ENCODE measurements at regions not wholly inside any gene's neighbourhood (a gene's known extent, or its start where the extent isn't known, plus 50 kb on each side); places are given as distances from the start of the nearest gene placed in this dataset.

DNA sequence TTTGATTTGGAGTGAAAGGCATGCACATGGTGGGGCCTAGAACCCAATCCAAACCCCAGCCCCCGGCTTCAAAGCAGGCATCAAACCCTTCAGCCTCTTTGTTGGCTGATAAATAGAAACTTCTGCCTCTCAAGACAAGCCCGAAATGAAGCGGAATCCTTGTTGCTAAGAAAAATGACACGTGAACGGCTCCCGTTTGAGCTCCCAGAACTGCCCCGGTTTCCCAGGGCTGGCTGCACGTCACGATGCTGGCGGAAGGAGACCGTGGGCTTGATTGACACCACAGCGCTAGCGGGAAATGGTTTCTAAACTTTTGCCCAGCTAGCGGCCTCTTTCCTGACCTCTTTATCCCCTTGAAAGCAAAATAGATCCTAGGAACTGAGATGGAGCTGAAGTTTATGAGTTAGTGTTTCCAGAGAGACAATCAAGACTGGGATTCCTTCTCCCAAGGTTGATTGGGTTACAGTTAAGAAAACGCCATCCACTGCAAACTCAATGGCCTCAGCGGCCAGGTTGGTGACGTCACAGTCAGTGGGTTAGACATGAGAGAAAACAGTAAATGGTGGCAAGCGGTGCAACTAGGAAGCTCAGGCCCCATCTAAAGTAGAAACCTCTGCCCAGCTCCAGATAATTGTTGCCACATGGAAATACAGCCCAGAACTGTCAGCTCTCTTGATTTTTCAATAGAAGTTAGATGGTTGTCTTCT is 117.0 kb downstream of the ANKRD60 start:
- DNase-seq (ENCODE audit: low read depth), result no peak

DNA sequence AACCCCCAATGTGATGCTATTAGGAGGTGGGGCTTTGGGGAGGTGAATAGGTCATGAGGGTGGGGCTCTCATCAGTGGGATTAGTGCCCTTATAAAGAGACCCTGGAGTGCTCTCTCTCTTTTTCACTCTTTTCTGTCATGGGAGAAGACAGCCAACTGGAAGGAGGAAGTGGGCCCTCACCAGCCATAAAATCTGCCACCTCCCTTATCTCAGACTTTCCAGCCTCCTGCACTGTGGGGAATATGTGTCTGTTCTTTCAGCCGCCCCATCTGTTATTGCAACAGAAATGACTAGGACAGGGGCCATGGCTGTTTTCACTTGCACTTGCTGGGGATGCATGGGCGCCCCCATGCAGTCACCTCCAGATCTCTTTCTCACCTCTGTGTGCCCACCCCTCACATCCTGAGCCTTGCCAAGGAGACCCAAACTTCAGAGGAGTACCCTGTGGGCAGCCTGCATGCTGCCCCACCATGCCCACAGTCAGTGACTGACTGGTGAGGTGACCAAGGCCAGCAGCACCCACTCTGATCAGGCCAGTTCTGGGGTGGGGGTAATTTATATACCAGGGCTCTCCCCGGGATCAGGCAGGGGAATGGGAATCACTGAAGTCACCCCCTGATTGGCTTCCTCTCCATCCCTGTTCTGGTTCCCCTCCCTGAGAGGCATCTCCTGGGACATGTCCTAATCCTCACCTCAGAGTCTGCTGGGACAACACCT is 118.4 kb downstream of the ANKRD60 start:
- no peak for DNase-seq (ENCODE audit: low read depth)

DNA sequence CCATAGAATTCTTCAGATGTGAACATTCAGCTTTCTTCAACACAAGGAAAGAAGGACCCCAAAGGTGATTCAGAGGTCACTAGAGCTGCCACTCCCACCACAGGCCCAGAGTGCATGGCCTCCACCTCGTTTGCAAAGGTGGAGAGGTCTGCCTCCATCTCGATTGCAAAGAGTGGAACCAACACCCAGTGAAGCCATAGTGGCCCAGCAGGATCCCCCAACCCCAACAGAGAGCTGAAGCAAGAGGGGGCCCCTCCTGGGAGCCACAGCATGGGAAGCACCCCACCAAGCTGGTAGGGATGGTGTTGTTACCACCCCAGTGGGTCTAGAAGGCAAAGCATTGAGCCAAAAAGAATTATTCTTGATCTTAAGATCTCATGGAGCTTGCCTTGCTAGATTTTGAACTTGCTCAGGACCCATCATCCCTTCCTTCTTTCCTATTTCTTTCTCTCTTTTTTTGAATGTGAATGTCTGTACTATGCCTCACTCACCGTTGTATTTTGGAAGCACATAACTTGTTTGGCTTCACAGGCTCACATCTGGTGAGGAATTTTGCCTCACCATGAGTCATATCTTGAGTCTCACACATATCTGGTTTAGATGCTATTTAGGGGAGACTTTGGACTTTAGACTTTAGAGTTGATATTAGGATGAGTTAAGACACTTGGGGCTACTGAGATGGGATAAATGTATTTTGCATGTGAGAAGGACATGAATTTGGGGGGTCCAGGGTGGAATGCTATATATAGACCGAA is 119.2 kb downstream of the ANKRD60 start:
- peak; percentile 57 for DNase-seq (ENCODE audit: low read depth)

DNA sequence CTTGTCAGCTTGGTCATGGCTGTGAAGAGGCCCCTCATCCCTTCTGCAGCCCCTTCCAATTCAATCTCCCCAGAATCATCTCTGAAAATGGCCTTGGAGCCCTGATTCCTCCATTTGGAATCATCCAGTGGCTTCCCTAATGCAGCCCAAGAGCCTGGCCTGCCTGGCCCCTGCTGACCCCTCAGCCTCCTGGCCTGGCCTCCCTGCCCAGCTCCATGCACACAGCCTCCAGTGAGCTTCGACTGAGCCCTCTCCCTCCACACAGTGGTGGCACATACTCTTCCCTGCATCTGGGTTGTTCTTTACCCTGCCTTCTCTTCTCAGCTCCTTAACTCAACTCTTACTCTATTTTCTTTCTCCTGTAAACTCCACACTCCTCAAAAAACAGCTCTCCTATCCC is 120.9 kb downstream of the ANKRD60 start:
- no peak for DNase-seq (ENCODE audit: low read depth)

DNA sequence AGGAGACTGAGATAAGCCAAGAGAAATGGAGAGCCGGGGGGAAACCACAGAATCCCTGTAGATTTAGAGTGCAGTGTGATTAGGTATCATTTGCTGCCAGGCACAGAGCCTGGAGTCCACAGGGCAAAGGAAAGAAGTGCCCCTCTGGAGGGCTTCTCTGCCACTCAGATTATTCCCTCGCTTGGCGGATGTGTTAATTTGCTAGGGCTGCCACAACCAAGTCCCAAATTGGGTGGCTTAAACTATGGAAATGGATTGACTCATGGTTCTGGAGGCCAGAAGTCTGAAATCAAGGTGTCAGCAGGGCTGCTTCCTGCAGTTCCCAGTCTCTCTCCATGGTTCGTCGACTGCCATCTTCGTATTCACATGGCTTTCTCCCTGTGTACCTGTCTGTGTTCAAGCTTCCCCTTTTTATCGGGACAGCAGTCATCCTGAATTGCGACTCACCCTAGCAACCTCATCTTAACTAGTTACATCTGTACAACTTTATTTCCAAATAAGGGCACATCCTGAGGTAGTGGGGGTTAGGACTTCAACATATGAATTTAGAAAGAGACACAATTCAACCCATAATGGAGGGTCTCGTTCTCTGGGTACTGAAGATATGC is 122.2 kb downstream of the ANKRD60 start:
- DNase-seq (ENCODE audit: low read depth), result no peak

DNA sequence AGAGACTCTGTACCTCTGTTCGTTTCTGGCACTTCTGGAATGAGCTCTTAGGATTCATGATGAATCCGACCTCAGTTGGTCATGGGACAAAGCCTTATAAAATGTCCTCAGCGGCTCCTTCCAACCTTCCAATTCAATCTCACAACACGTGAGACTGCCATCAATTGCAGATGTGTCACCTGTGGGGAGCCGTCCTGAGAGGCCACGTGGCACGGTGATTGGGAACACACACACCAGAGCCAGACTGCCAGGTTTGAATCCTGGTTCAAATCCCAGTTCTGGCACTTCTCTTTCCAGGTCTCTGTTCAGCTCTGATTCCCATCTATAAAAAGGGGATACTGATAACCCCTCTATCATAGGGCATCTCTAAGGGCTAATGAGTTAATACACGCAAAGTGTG is 124.5 kb downstream of the ANKRD60 start:
- DNase-seq (ENCODE audit: low read depth), result no peak

DNA sequence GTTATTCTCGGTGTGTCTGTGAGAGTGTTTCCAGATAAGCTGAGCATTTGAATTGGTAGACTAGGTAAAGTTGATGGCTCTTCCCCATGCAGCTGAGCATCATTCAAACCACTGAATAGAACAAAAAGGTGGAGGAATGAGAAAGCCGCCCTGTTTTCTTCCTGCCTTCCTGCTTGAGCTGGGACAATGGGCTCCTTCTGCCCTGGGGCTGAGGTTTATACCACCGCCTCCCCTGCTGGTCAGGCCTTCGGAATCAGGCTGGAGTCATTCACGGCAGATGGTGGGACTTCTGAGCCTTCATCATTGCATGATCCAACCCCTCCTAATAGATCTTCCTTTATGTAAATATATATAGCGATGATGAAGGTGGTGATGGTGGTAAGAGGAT is 124.9 kb downstream of the ANKRD60 start:
- DNase-seq (ENCODE audit: low read depth), result no peak

DNA sequence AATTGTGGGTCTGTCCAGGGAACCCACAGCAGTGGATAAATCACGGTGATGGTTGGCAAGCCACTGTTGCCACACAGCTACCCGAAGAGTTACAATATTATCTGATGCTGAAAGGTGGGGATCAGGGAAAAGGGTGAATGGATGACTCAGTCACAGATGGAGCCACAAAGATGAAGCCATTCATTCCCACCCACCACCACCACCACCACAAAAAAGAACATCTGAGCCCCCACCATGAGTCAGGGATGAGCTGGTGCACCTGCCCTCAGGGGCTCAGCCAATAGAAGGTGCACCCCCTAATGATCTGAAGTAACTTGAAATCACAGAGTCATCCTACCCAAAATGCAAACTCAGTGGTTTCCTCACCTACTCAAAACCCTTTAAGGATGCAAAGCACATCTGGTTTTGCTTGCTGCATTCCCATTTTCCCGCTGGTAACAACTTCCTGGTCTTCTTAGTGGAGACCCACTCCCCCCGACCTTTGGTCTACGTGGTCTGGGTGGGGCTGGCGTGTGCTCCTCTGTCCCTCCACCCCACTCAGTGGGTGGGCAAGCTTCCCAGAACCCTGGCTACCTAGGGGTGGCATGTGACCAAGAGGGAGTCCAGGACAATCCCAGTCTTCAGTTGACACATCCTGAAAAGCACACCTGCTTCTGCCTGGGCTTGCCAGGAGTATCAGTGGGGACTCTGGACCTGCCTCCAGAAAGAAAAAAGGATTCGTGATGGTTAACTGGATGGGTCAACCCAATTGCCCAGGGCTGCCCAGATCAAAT is 125.5 kb downstream of the ANKRD60 start:
- no peak for DNase-seq (ENCODE audit: low read depth)

DNA sequence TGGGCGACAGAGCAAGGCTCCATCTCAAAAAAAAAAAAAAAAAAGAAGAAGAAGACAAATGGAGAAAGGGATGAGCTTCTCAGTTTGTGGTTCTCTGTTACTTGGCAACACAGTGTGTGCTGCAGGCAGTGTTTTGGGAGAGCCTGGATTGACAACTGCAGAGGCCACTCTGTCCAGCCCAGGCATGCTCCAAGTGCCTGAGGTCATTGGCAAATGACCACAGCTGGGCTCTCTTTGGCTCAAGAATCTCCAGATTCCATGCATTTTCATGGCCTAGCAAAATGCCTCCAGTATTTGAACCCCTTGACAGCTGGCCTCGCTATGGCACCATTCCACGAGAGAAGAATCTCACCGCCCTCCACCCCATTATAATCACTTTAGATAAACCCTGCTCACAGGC is 126.2 kb downstream of the ANKRD60 start:
- DNase-seq (ENCODE audit: low read depth), result peak; percentile 67

DNA sequence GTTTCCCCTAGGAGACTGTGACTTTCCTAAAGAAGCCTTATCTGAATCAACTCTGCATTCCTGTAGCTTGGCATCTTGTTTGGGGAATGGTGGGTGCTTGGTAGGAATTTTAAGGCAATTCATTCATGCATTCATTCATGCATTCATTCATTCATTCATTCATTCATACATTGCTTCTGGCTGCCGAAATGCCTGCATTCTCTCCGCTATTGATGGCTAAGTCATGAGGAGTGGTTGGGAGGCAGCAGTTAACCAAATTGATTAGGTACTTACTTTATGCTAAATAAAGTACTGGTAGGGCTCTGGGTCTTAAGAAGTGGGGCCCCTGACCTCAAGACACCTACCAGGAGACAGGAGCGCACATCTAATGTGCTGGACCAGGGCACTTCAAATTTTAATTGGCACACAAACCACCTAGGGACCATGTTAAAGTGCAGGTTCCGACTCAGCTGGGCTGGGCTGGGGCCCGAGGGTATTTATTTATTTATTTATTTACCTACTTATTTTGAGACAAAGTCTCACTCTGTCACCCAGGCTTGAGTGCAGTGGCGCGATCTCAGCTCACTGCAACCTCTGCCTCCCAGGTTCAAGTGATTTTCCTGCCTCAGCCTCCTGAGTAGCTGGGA is 127.6 kb downstream of the ANKRD60 start:
- DNase-seq (ENCODE audit: low read depth), result no peak

DNA sequence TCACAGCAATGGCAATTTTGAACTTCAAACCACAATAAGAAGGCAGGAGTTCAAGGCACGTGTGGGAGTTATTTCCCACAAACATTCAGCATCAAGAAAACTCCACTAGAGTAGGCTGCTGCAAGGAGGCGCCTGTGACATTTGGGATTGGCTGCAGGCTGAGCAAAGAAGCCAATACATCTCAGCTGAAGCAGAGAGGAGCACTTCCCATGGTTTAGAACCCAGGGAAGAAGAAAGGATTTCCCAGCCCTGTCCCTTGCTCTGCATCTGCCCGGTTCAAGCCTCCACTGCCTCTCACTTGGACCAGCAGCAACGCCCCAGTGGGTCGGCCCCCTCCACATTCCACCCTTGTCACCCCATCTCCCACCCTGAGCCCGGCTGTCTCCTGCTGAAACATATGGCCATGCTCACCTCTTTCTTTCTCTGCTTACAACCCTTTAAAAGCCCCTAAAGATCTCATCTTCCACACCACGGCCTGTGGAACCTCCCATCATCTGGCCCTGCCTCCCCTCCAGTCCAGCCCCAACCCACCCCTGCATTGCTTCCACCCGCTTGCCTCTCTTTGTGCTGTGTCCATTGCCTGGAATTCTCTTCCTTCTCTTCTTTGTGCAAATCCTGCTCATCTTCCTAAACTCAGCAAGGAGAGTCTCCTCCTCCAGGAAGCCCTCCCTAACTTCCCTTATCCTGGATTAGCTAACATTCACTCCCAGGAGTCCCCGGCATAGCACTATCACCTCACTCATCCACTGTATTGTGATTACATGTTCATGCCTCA is 128.3 kb downstream of the ANKRD60 start:
- DNase-seq (ENCODE audit: low read depth), result no peak

DNA sequence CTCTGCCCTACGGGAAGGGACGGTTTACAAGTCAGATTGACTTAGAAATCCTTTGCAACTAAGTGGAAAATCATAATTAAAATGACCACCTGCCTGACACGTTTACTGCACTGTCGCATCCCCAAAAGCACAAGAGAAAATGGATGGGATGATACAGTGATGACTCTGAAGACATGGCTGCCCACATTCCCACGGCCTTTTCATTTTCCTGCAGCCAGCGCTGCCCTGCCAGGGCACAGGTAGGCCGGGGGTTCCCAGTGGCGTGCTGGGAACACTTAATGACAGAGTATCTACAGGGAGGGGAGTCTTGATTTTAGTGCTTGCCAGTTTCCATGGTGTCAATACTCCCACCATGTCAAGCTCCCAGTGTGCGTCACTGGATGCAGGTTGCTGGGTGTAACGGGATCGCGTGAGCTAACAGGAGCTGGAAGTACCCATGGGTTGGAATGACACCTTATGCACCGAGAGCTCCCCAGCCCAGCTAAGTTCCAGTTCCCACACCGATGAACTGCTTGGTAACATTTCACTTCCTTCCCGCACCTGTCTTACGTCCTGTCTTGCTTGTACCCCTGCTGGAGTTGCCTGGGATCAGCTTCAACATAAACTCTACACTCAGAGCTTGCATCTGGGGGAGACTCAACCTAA is 129.0 kb downstream of the ANKRD60 start:
- no peak for DNase-seq (ENCODE audit: low read depth)

DNA sequence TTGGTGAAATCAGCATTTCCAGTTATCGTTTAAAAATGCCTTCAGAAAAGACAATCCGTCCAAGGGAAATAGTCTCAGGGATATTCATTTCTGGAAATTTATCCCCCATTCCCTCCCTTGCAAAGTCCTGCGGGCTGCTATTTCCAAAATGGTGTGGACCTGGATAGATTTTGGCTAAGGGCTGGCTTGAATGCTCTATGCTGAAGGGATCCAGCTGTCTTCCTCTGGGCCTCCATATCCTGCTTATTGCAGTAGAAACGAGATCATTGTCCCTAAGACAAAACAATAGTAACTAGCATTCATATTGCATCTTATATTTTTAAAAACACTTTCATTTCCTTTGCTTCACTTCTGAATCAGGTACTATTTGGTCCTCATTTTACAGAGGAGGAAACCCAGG is 129.9 kb downstream of the ANKRD60 start:
- DNase-seq (ENCODE audit: low read depth), result no peak

DNA sequence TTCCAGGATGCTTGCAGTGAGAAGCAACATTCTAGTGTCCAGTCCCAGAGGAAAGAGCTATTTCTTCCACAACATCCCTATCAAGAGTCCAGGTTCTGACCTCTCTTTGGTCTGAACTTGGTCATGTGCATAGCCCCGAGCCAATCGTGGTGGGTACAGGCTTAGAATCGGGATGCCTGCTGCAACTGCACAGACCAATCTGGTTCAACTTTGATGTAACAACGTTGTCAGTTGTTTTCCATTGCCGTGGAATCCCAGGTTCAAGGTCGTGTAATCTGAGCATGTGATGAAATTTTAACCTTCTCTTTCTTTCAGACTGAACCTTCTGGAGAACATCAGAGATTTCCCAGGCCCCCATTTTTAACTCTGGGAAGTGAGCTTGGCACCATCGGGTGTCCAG is 130.5 kb downstream of the ANKRD60 start:
- DNase-seq (ENCODE audit: low read depth), result no peak

DNA sequence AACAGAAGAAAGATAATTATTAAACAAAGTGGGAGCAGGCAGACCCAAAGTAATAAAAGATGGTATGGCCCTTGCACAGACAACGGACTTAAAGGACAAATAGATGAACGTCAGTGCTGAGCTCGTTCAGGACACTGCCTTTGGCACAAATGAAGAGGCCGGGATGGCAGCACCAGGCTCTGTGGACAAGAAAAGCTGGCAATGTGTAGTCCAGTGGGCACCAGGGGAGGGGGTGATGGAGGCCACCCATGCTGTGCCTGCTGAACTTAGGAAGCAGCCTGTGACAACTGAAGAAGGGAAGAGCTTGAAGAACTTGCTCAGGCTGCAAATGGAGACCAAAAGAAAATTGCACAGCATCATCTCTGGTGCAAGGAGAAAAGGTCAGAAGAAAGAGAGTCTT is 131.0 kb downstream of the ANKRD60 start:
- DNase-seq (ENCODE audit: low read depth), result no peak

DNA sequence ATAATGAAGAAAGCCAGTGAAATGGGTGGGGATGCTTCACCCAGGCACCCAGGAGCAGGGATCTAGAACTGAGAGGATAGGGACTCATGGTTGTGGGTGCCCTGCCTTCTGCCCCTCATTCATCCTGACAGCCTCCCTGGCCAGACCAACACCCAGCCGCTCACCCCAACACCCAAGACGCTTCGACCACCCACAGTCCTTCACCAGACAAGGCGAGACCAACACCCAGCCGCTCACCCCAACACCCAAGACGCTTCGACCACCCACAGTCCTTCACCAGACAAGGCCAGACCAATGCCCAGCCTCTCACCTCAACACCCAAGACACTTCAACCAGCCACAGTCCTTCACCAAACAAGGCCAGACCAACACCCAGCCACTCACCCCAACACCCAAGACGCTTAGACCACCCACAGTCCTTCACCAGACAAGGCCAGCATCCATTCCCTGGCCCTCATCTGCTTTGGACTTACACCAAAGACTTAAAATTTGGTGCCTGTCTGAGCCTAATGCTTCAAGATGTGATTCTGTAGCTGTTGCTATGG is 131.5 kb downstream of the ANKRD60 start:
- DNase-seq (ENCODE audit: low read depth), result no peak

DNA sequence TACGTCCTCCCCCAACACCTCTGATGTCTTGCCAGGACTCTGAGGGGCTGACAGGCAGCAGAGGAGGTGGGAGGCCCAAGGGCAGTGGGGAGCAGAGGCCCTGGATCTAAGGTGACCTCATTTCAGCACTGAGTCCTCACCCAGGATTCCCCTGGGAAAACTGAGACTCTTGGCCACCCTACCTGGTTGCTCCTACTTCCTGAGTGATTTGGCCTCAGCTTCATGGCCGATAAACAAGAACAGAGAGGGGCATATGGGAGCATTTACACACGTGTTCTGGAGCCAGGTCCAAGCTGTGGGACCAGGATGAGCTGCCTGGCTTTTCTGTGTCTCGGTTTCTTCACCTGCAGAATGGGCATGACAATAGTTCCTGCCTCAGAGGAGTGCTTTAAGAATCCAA is 133.8 kb downstream of the ANKRD60 start:
- no peak for DNase-seq (ENCODE audit: low read depth)

DNA sequence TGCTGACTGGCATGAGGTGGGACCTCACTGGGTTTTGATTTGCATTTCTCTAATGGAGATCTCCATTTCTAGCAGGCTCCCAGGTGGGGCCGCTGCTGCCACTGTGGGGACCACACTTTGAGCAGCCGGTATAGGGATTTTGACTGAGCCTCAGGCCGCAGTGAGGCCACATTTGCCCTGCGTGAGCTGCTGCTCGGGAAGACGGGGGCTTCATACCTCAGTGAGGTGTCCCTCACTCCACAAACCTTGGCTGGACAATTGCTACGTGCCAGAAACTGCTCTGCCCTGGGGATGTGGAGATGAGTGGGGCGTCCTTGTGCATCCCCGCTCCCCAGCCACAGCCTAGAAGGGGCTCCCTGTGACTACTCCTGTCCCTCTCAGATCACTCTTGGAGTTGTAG is 134.3 kb downstream of the ANKRD60 start:
- no peak for DNase-seq (ENCODE audit: low read depth)

DNA sequence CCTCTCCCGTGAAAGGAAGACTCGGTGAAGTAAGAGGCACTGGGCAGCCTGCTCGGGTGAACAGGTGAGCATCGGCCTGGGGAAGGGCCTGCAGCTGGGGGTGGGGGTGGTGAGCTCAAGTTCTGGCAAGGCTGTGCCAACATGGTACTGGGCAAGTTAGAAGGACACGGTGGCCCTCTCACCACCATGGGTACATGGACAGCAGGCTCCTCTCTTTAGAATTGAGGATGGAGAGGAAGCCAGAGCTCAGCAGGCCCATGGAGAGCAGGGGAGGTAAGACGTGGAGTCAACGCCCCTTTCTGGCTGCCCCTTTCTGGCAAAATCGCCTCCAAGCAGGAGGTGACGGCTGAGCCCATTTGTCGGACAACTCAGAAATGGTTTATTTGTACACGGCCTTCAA is 135.6 kb downstream of the ANKRD60 start:
- DNase-seq (ENCODE audit: low read depth), result no peak

DNA sequence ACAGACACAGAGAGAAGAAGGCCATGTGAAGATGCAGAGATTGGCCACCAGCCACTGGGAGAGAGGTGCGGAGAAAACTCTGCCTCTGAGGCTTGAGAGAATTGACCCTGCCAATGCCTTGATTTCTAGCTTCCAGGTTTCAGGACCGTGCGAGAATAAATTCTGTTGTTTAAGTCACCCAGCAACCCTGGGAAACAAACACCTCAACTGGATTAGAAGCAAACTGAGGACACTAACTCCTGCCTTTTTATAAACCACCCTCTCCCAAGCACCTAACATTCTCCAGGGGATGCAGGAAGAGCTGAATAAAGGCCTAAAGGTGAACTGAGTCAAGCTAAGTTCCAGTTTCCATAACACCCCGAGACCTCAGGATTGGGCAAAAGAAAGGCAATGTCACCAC is 136.1 kb downstream of the ANKRD60 start:
- no peak for DNase-seq (ENCODE audit: low read depth)
